Thyroid gland (tissue), 4 donors: ENCODE measurements at regions not wholly inside any gene's neighbourhood (a gene's known extent, or its start where the extent isn't known, plus 50 kb on each side); places are given as distances from the start of the nearest gene placed in this dataset.

Experiments used
- DNase-seq, 2 donors: peaks; one replicate each; pipeline ENCODE4 v3.0.0-alpha.2; 2019
- H3K27ac ChIP-seq, 3 donors: fragments of 200-600 bp; sonication (generic); 1 replicate in 2 of 3; 2 replicates in 1 of 3; pipeline ENCODE4 v1.5.1; 2016 to 2019; ENCODE audit warnings: mild to moderate bottlenecking in 1 of 3, moderate library complexity in 1 of 3
- H3K27me3 ChIP-seq: fragments of 200-600 bp; sonication (generic); one replicate; pipeline ENCODE4 v1.5.1; 2019
- H3K36me3 ChIP-seq, 2 donors: fragments of 200-600 bp; sonication (generic); one replicate each; pipeline ENCODE4 v1.5.1; 2016 to 2019
- H3K4me1 ChIP-seq, 2 donors: fragments of 200-600 bp; sonication (generic); one replicate each; pipeline ENCODE4 v1.5.1; 2017 to 2019
- H3K4me3 ChIP-seq, 3 donors: fragments of 200-600 bp; sonication (generic); replicated peaks in 1 of 3; 1 replicate in 2 of 3; 2 replicates in 1 of 3; pipeline ENCODE4 v1.5.1; 2016; ENCODE audit warnings: mild to moderate bottlenecking in 1 of 3
- H3K9me3 ChIP-seq: fragments of 200-600 bp; sonication (generic); one replicate; pipeline ENCODE4 v1.5.1; 2017
- CTCF ChIP-seq, 6 experiments: fragments of 200-600 bp in 3 of 6; fragments of 450-650 bp in 3 of 6; sonication (generic) in 3 of 6; IDR thresholded peaks; one replicate each; pipeline ENCODE4 v1.5.1; 2016 to 2019; ENCODE audit warnings: antibody characterized with exemption in 6 of 6, mild to moderate bottlenecking in 2 of 6, inconsistent platforms in 1 of 6, moderate library complexity in 1 of 6
- POLR2A ChIP-seq, 2 donors: fragments of 450-650 bp; IDR thresholded peaks; one replicate each; pipeline ENCODE4 v1.6.1; 2017; ENCODE audit warnings: antibody characterized with exemption in 2 of 2, mild to moderate bottlenecking in 2 of 2, moderate library complexity in 1 of 2
- WGBS, 2 donors: methylation state at CpG; one replicate each; pipeline ENCODE4 v1.1.5; 2017; 5-methylcytosine and 5-hydroxymethylcytosine counted together
- intact Hi-C: fragments of 100-400 bp; cut with DNase I; formaldehyde crosslinking; loops from one replicate; pipeline ENCODE4 v1.15.1; 2023

GRCh38 chr15:70525551-70525950 is 237.8 kb downstream of the UACA start:
- TF ChIP-seq CTCF (IDR thresholded peaks at IDR 0.05) (no peak), POLR2A (IDR thresholded peaks at IDR 0.05) (no peak)
- H3K36me3 ChIP-seq = no peaks in the 10 kb centered on the region
- H3K4me3 ChIP-seq = no peak overlapping the region
- no peaks in the 10 kb centered on the region for H3K27me3 ChIP-seq
- intact Hi-C loops = no loop called here
- peaks cover 0 to 23% of the 10 kb centered on the region in 2 donors for H3K4me1 ChIP-seq
- H3K27ac ChIP-seq = no peak overlapping the region
- no peaks in the 10 kb centered on the region for H3K9me3 ChIP-seq
- no peak for DNase-seq
- WGBS, 2 donors = 83 to 90% methylated on average over 1 of the region's 1 CpG

DNA sequence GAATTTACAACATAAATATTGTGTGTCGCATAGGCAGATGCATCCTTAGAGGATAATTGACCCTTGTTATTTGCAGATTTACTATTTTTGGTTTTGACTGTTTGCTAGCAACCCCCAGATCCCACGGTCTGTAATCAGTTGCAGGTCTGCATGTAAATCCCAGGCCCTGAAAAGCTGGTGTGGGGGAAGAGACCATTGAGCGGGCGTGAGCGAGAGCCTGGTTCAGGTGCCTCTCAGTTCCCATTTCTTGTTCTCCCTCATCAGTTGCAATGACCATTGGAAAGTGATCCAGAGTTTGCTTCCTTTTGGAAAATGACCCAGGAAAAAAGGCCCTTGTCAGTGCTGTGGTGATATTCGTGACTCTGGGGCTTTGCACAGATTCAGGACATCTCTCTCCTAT is 238.9 kb downstream of the UACA start:
- TF ChIP-seq CTCF (IDR thresholded peaks at IDR 0.05) = no peak
- no peak for TF ChIP-seq POLR2A (IDR thresholded peaks at IDR 0.05)
- no peaks in the 10 kb centered on the region for H3K9me3 ChIP-seq
- H3K4me1 ChIP-seq = peaks cover 0 to 18% of the 10 kb centered on the region in 2 donors
- 82 to 85% methylated on average over 6 of the region's 6 CpGs for WGBS, 2 donors
- H3K36me3 ChIP-seq = no peaks in the 10 kb centered on the region
- intact Hi-C loops = no loop called here
- no peaks in the 10 kb centered on the region for H3K27me3 ChIP-seq
- H3K27ac ChIP-seq = no peak overlapping the region
- no peak for DNase-seq
- no peak overlapping the region for H3K4me3 ChIP-seq

DNA sequence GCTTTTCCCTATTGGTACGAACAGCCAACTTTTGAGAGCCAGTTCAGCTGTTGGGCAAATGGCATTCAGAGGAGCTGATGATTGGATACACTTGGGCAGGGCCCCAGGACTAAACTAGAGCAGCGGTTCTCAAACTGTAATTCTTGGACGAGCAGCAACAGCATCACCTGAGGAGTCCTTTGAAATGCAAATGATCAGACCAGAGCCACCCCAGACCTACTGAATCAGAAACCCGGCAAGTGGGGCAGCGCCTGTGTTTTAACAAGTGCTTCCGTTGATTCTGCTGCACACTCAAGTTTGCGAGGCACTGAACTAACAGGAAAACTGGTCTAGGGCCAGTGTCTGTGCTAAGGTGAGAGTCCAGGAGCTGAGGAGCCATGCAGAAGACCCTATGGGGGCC is 239.7 kb downstream of the UACA start:
- TF ChIP-seq CTCF (IDR thresholded peaks at IDR 0.05) (no peak), POLR2A (IDR thresholded peaks at IDR 0.05) (no peak)
- peak; percentile 57 to 73 for DNase-seq
- 30 to 45% methylated on average over 6 to 7 of the region's 7 CpGs for WGBS, 2 donors

GRCh38 chr15:70523192-70523591 is 240.2 kb downstream of the UACA start:
- TF ChIP-seq CTCF (IDR thresholded peaks at IDR 0.05) (no peak), POLR2A (IDR thresholded peaks at IDR 0.05) (no peak)
- no peak overlapping the region for H3K27ac ChIP-seq
- H3K4me3 ChIP-seq = no peak overlapping the region
- no peaks in the 10 kb centered on the region for H3K9me3 ChIP-seq
- 81 to 88% methylated on average over 5 of the region's 5 CpGs for WGBS, 2 donors
- intact Hi-C loops = no loop called here
- H3K4me1 ChIP-seq = peaks cover 0 to 13% of the 10 kb centered on the region in 2 donors
- H3K27me3 ChIP-seq = no peaks in the 10 kb centered on the region
- no peak for DNase-seq
- H3K36me3 ChIP-seq = no peaks in the 10 kb centered on the region

More for the DNA sequence above, 239.7 kb downstream of the UACA start:
- no peaks in the 10 kb centered on the region for H3K36me3 ChIP-seq
- intact Hi-C loops = no loop called here
- no peaks in the 10 kb centered on the region for H3K9me3 ChIP-seq
- H3K27ac ChIP-seq = no peak overlapping the region
- peaks cover 0 to 18% of the 10 kb centered on the region in 2 donors for H3K4me1 ChIP-seq
- no peaks in the 10 kb centered on the region for H3K27me3 ChIP-seq
- H3K4me3 ChIP-seq = no peak overlapping the region

DNA sequence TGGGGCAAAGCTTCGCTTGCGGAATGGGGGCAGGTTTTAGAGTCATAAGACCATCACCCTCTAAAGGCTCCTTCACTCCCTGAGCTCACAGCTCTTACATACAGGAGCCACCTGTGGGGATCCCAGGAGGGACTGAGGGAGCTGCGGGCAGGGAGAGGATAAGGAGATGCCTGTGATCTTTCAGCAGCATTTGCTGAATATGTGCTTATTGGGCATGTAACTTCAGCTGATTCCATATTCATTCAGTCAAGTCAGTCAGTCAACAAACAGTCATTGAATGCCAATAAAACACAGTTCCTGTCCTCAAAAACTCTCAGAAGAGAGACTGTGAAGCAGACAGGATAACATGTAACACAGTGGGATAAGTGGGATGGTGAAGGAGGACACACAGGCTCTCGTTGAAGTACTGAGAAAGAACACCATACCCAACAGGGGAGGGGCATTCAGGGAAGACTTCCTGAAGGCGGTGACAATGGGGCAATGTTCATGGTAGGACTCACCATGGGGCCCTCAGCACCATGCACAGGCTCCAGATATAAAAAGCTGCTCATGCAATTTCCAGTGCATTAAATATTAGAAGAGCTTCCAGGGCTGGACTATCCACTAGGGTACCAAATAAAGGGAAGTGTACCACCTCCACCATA is 240.9 kb downstream of the UACA start:
- Histone ChIP-seq H3K36me3 (no peaks in the 10 kb centered on the region), H3K9me3 (no peaks in the 10 kb centered on the region), H3K27me3 (no peaks in the 10 kb centered on the region), H3K4me3 (no peak overlapping the region), H3K4me1 (peaks cover 2 to 12% of the 10 kb centered on the region in 2 donors), H3K27ac (no peak overlapping the region)
- intact Hi-C loops = no loop called here
- 87 to 92% methylated on average over 3 to 5 of the region's 5 CpGs for WGBS, 2 donors
- TF ChIP-seq CTCF (IDR thresholded peaks at IDR 0.05) = no peak
- no peak for DNase-seq
